GM23338 (cell line): ENCODE measurements at regions not wholly inside any gene's neighbourhood (a gene's known extent, or its start where the extent isn't known, plus 50 kb on each side); places are given as distances from the start of the nearest gene placed in this dataset.

Experiments
- EZH2 ChIP-seq: fragments of 200-600 bp; sonication (generic); IDR thresholded peaks from one replicate; pipeline ENCODE4 v1.8.0; 2017; ENCODE audit warnings: antibody characterized with exemption, mild to moderate bottlenecking, low read depth; ENCODE audit not compliant: unreplicated experiment
- EZH2phosphoT487 ChIP-seq: fragments of 200-600 bp; sonication (generic); IDR thresholded peaks from one replicate; pipeline ENCODE4 v1.8.1; 2018; ENCODE audit warnings: antibody characterized with exemption; ENCODE audit not compliant: unreplicated experiment
- JUNB ChIP-seq: IDR thresholded peaks from one replicate; pipeline ENCODE4 v1.6.1; 2016; ENCODE audit warnings: antibody characterized with exemption; ENCODE audit not compliant: unreplicated experiment
- ZNF331 ChIP-seq: fragments of 250-450 bp; sonication (Bioruptor Pico); IDR thresholded peaks from 2 replicates; pipeline ENCODE4 v1.5.0; 2020; ENCODE audit warnings: low read depth, mild to moderate bottlenecking, moderate library complexity
- TF ChIP-seq, protein P1 (sequence below), 2 experiments: fragments of 200-600 bp in 1 of 2; sonication (generic) in 1 of 2; conservative IDR thresholded peaks; 2 replicates each; pipeline versions ENCODE4 v1.5.1 to v1.6.1; 2016 to 2017; ENCODE audit warnings: antibody characterized with exemption in 2 of 2, low read depth in 2 of 2, mild to moderate bottlenecking in 2 of 2, moderate library complexity in 1 of 2
- TF ChIP-seq, protein P2 (sequence below): IDR thresholded peaks from one replicate; pipeline ENCODE4 v1.6.1; 2018; ENCODE audit warnings: antibody characterized with exemption; ENCODE audit not compliant: unreplicated experiment

DNA sequence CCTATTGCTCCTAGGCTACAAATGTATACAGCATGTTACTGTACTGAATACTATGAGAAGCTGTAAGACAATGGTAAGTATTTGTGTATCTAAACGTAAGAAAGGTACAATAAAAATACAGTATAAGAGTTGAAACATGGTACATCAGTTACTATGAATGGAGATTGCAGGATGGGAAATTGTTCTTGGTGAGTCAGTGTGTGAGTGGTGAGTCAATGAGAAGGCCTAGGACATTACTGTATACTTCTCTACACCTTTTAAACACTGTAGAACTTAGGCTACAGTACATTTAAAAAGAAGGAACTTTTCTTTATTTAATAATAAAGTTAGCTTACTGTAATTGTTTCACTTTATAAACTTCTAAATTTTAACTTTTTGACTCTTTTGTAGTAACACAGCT is 2603.2 kb downstream of the PCDH7 start:
- TF ChIP-seq, protein P1, sequence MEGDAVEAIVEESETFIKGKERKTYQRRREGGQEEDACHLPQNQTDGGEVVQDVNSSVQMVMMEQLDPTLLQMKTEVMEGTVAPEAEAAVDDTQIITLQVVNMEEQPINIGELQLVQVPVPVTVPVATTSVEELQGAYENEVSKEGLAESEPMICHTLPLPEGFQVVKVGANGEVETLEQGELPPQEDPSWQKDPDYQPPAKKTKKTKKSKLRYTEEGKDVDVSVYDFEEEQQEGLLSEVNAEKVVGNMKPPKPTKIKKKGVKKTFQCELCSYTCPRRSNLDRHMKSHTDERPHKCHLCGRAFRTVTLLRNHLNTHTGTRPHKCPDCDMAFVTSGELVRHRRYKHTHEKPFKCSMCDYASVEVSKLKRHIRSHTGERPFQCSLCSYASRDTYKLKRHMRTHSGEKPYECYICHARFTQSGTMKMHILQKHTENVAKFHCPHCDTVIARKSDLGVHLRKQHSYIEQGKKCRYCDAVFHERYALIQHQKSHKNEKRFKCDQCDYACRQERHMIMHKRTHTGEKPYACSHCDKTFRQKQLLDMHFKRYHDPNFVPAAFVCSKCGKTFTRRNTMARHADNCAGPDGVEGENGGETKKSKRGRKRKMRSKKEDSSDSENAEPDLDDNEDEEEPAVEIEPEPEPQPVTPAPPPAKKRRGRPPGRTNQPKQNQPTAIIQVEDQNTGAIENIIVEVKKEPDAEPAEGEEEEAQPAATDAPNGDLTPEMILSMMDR (conservative IDR thresholded peaks at IDR 0.05; ENCODE audit: low read depth in 2 of 2) = no peak
- TF ChIP-seq, protein P2, sequence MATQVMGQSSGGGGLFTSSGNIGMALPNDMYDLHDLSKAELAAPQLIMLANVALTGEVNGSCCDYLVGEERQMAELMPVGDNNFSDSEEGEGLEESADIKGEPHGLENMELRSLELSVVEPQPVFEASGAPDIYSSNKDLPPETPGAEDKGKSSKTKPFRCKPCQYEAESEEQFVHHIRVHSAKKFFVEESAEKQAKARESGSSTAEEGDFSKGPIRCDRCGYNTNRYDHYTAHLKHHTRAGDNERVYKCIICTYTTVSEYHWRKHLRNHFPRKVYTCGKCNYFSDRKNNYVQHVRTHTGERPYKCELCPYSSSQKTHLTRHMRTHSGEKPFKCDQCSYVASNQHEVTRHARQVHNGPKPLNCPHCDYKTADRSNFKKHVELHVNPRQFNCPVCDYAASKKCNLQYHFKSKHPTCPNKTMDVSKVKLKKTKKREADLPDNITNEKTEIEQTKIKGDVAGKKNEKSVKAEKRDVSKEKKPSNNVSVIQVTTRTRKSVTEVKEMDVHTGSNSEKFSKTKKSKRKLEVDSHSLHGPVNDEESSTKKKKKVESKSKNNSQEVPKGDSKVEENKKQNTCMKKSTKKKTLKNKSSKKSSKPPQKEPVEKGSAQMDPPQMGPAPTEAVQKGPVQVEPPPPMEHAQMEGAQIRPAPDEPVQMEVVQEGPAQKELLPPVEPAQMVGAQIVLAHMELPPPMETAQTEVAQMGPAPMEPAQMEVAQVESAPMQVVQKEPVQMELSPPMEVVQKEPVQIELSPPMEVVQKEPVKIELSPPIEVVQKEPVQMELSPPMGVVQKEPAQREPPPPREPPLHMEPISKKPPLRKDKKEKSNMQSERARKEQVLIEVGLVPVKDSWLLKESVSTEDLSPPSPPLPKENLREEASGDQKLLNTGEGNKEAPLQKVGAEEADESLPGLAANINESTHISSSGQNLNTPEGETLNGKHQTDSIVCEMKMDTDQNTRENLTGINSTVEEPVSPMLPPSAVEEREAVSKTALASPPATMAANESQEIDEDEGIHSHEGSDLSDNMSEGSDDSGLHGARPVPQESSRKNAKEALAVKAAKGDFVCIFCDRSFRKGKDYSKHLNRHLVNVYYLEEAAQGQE = no peak
- TF ChIP-seq EZH2phosphoT487 (no peak), JUNB (no peak), EZH2 (no peak), ZNF331 (CRISPR knock-in tag) (no peak)
